ENCODE measurements at regions not wholly inside any gene's neighbourhood (a gene's known extent, or its start where the extent isn't known, plus 50 kb on each side); places are given as distances from the start of the nearest gene placed in this dataset.

DNA sequence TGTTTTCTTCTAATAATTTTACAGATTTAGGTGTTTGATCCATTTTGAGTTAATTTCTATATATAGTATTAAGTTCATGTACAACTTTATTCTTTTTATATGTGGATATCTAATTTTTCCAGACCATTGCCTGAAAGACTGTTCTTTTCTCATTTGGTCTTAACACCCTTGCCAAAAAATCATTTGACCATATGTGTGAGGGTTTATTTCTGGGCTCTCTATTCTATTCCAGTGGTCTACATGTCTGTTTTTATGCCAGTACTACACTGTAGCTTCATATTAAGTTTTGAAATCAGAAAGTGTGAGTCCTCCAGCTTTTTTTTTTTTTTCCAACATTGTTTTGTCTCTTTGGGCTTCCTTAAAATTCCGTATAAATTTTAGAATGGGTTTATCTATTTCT, 554.1 kb downstream of the KCNH5 start:
- TF ChIP-seq, protein P1, sequence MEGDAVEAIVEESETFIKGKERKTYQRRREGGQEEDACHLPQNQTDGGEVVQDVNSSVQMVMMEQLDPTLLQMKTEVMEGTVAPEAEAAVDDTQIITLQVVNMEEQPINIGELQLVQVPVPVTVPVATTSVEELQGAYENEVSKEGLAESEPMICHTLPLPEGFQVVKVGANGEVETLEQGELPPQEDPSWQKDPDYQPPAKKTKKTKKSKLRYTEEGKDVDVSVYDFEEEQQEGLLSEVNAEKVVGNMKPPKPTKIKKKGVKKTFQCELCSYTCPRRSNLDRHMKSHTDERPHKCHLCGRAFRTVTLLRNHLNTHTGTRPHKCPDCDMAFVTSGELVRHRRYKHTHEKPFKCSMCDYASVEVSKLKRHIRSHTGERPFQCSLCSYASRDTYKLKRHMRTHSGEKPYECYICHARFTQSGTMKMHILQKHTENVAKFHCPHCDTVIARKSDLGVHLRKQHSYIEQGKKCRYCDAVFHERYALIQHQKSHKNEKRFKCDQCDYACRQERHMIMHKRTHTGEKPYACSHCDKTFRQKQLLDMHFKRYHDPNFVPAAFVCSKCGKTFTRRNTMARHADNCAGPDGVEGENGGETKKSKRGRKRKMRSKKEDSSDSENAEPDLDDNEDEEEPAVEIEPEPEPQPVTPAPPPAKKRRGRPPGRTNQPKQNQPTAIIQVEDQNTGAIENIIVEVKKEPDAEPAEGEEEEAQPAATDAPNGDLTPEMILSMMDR (IDR thresholded peaks at IDR 0.05) = no peak
- TF ChIP-seq POLR2A (IDR thresholded peaks at IDR 0.05) = no peak
